GM12873 (cell line): ENCODE measurements at regions not wholly inside any gene's neighbourhood (a gene's known extent, or its start where the extent isn't known, plus 50 kb on each side); places are given as distances from the start of the nearest gene placed in this dataset.

Experiments
- TF ChIP-seq, protein P1 (sequence below): IDR thresholded peaks from 2 replicates; pipeline ENCODE4 v1.5.1; 2012; ENCODE audit warnings: low read depth, mild to moderate bottlenecking, moderate library complexity, low read length, control low read depth; ENCODE audit not compliant: insufficient read depth; ENCODE audit errors: missing control alignments

DNA sequence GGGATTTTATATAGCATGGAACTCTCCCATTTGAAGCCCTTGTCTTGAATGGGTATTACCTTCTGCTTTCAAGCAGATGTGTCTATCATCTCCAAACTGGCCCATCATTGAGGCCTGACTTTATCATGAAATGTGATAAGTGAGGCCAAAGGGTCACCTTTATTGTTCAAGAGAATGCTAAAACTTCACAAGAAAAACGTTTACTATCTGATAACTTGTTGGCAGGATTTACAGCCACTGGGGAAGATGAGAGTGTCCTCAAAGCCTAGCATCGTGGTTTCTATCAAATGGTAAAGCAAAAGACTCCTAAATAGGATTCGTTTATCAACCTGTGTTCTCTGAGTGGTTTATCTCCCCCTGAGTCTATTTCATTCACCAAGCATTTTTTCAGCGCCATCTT lies 62.0 kb upstream of the CLMN start:
- TF ChIP-seq, protein P1, sequence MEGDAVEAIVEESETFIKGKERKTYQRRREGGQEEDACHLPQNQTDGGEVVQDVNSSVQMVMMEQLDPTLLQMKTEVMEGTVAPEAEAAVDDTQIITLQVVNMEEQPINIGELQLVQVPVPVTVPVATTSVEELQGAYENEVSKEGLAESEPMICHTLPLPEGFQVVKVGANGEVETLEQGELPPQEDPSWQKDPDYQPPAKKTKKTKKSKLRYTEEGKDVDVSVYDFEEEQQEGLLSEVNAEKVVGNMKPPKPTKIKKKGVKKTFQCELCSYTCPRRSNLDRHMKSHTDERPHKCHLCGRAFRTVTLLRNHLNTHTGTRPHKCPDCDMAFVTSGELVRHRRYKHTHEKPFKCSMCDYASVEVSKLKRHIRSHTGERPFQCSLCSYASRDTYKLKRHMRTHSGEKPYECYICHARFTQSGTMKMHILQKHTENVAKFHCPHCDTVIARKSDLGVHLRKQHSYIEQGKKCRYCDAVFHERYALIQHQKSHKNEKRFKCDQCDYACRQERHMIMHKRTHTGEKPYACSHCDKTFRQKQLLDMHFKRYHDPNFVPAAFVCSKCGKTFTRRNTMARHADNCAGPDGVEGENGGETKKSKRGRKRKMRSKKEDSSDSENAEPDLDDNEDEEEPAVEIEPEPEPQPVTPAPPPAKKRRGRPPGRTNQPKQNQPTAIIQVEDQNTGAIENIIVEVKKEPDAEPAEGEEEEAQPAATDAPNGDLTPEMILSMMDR: no peak

DNA sequence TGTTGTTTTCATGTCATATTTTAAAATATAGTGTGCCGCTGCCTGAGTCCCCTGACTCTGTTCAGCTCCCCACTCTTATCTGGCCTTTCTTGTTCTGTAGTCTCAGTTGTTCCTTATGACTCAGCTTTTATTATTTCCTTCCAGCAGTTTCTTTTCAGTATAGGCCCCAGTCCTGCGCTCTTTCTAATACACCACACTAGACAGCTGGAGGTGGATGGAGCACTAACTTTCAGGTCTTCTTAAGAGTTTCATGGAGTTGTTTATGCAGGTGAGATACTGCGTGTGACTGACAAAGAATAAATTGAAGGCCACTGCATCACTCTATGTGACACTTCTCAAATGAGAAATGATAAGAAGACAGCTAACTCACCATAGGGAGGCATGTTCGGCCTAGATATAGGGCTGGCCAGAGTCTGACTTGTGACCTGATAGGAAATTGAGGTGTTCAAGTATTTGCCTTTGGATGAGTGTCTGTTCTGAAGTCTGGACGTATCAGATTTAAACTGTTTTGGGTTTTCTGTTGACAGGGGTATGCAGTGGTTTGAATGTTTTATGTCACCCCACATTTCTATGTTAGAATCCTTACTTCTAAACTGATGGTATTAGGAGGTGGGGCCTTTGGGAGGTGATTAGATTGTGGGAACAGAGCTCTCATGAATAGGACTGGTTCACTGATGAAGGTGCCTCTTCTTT lies 60.8 kb upstream of the CLMN start:
- TF ChIP-seq, protein P1: no peak

DNA sequence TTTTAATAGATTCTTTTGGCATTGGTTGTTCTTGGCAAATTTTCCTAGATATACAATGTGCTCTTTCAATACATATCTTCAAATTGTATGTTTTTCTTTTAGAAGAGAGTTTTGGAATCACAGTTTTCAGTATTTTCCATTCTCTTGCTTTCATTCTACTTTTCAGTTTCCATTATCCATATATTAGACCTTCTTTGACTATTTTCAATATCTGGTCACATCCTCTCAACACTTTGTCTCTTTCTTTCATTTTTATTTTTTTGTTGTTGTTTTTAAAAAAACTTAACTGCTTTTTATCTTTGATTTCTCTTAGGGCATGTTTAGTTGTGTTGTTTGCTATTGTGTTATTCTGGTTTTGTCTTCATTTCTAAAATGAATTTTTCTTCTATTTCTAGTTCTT lies 59.9 kb upstream of the CLMN start:
- TF ChIP-seq, protein P1: no peak

DNA sequence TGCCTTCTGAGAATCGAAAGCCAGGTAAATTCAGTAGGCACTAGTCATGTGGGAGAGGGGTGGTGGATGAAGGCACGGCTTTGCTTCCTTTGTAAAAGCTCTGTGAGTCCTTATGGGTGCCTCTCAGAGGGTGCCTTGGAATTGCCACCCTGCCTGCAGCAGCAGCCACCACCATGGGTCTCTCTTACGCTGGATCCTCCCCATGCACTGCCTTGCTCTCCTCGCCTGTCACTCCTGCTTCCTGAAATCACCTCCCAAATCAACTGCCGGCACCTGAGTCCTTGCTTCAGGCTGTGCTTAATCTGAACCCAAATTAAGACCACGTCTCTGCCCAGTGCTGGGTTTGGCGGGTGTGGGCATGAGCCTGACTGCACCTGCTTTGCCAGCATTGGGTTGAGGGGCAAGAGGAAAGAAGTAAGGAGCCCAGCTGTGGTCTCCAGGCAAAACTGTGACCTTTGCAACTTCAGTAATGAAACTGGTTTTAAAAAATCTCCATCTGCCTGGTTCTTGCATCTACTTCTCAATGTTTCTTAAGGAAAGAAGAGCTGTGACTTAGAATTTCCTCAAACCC lies 55.9 kb upstream of the CLMN start:
- TF ChIP-seq, protein P1: no peak

DNA sequence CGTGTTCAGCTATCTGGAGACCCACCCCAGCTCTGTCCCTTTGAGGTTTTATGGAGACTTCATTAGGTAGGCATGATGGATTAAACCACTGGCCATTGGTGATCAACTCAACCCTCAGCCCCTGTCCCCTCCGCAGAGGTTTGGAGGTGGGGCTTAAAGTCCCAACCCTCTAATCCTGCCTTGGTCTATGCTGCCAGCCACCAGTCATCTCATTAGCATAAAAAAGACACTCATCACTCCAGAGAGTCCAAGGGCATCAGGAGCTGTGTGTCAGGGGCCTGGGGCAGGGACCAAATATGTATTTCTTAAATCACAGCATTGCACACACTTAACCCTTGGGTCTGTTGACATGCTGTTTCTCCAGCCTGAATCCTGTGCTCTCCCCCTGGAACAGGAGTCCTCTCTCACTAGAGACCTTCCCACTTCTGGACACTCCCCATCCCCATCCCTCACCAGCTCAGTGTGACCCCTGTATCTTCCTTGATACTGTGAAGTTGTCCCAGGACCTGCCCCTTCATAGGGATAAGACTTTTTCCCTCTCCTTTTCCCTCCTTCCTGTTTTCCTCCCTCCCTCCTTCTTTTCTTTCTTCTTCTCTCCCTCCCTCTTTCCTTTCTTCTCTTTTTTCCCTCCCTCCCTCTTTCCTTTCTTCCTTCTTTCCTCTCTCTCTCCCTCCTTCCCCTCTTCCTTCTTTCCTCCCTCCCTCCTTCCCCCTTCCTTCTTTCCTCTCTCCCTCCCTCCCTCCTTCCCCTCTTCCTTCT lies 54.7 kb upstream of the CLMN start:
- TF ChIP-seq, protein P1: no peak

DNA sequence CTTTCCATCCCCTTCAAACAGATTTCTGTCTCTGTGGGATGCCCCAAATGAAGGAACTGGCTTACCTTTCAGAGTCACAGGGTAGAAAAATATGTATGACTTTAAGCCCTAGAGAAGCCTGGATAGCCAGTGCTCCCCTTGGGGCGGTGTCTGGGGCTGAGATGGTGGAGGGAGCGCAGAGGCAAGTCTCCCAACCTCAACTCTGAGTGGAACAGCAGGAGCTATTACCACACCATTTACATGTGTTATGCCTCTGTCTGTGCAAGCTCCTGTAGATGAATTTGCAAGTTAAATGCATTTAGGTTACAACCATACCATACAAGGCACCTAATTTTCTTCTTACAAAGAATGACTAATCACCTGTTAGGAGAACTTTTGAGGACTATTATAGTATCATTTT lies 50.4 kb upstream of the CLMN start:
- TF ChIP-seq, protein P1: no peak
